ENCODE measurements at regions not wholly inside any gene's neighbourhood (a gene's known extent, or its start where the extent isn't known, plus 50 kb on each side); places are given as distances from the start of the nearest gene placed in this dataset.
"Not testable (repeated sequence)": the region's sequence is repeated elsewhere in the genome, so short reads cannot be mapped to it uniquely, and the experiment has no call there.

DNA sequence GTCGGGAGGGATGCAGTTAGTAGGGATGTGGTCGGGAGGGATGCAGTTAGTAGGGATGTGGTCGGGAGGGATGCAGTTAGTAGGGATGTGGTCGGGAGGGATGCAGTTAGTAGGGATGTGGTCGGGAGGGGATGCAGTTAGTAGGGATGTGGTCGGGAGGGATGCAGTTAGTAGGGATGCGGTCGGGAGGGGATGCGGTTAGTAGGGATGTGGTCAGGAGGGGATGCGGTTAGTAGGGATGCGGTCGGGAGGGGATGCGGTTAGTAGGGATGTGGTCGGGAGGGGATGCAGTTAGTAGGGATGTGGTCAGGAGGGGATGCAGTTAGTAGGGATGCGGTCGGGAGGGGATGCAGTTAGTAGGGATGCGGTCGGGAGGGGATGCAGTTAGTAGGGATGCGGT is 96.2 kb downstream of the BDH1 start:
- not testable (repeated sequence) for H3K9me3 Mint-ChIP-seq (ENCODE audit: unreplicated experiment); H3K27ac Mint-ChIP-seq (ENCODE audit: unreplicated experiment); H3K27me3 Mint-ChIP-seq (ENCODE audit: unreplicated experiment); H3K4me3 Mint-ChIP-seq (ENCODE audit: unreplicated experiment); DNase-seq (ENCODE audit: low spot score); H3K36me3 Mint-ChIP-seq (ENCODE audit: low read depth, unreplicated experiment)
- peaks cover 18% of the 10 kb centered on the region for H3K4me1 Mint-ChIP-seq (ENCODE audit: unreplicated experiment)

DNA sequence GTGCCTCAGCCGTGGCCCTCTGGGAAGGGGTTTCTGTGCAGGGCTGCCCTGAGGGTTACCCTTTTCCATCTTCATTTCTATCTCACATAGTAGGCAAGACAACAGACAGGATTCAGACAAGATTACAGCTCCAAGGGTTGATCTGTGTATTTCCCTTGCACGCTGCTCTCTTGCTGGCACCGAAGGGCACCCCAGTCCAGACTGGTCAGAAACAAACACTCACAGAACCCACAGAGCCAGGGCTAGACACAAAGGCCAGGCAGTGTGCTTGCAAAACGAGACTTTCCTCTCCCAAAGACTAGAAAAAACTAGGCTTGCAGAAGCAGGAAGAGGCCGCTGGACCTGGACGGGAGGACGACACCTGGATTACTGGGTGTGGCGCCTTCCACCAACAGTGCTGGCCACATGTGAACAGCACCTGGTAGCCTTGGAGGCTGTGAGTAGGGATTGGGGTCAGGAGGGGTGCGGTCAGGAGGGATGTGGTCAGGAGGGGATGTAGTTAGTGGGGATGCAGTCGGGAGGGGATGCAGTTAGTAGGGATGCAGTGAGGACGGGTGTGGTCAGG is 96.8 kb downstream of the BDH1 start:
- DNase-seq (ENCODE audit: low spot score), result no peak
- Mint-ChIP-seq H3K36me3 (ENCODE audit: low read depth, unreplicated experiment) (no peaks in the 10 kb centered on the region), H3K27ac (ENCODE audit: unreplicated experiment) (no peak overlapping the region), H3K4me3 (ENCODE audit: unreplicated experiment) (no peak overlapping the region), H3K27me3 (ENCODE audit: unreplicated experiment) (peaks cover 8% of the 10 kb centered on the region), H3K4me1 (ENCODE audit: unreplicated experiment) (peaks cover 19% of the 10 kb centered on the region), H3K9me3 (ENCODE audit: unreplicated experiment) (no peaks in the 10 kb centered on the region)
- TF ChIP-seq, protein P1, sequence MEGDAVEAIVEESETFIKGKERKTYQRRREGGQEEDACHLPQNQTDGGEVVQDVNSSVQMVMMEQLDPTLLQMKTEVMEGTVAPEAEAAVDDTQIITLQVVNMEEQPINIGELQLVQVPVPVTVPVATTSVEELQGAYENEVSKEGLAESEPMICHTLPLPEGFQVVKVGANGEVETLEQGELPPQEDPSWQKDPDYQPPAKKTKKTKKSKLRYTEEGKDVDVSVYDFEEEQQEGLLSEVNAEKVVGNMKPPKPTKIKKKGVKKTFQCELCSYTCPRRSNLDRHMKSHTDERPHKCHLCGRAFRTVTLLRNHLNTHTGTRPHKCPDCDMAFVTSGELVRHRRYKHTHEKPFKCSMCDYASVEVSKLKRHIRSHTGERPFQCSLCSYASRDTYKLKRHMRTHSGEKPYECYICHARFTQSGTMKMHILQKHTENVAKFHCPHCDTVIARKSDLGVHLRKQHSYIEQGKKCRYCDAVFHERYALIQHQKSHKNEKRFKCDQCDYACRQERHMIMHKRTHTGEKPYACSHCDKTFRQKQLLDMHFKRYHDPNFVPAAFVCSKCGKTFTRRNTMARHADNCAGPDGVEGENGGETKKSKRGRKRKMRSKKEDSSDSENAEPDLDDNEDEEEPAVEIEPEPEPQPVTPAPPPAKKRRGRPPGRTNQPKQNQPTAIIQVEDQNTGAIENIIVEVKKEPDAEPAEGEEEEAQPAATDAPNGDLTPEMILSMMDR (IDR thresholded peaks at IDR 0.05; ENCODE audit: unreplicated experiment), result no peak

DNA sequence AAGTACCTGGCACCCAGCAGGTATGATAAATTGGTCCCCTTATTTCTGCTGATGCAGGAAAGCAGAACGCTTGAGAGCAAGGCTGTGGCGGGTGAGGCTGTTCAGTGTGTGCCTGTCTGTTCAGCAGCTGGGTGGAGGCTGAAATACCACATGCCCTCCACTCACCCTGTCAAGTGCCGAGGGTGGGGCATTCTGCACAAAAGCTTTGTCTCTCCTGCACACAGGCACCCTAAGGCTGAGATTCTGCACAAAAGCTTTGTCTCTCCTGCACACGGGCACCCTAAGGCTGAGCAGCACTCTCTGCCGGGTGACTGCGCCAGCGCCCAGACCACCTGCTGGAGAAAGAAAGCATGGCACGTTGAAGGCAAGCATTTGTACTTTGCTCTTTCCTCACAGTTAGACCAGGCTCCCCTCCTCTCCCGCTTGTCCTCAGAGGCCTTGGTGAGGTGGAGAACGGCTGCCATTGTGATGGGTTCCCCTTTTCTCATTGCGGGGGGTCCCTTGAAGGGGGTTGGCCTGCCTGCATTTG is 97.5 kb downstream of the BDH1 start:
- Mint-ChIP-seq H3K9me3 (ENCODE audit: unreplicated experiment) (no peaks in the 10 kb centered on the region), H3K36me3 (ENCODE audit: low read depth, unreplicated experiment) (no peaks in the 10 kb centered on the region), H3K27me3 (ENCODE audit: unreplicated experiment) (peaks cover 8% of the 10 kb centered on the region), H3K27ac (ENCODE audit: unreplicated experiment) (no peak overlapping the region), H3K4me1 (ENCODE audit: unreplicated experiment) (peaks cover 19% of the 10 kb centered on the region), H3K4me3 (ENCODE audit: unreplicated experiment) (no peak overlapping the region)
- DNase-seq (ENCODE audit: low spot score), result no peak
- TF ChIP-seq, protein P1 (IDR thresholded peaks at IDR 0.05; ENCODE audit: unreplicated experiment), result peak; percentile 31

DNA sequence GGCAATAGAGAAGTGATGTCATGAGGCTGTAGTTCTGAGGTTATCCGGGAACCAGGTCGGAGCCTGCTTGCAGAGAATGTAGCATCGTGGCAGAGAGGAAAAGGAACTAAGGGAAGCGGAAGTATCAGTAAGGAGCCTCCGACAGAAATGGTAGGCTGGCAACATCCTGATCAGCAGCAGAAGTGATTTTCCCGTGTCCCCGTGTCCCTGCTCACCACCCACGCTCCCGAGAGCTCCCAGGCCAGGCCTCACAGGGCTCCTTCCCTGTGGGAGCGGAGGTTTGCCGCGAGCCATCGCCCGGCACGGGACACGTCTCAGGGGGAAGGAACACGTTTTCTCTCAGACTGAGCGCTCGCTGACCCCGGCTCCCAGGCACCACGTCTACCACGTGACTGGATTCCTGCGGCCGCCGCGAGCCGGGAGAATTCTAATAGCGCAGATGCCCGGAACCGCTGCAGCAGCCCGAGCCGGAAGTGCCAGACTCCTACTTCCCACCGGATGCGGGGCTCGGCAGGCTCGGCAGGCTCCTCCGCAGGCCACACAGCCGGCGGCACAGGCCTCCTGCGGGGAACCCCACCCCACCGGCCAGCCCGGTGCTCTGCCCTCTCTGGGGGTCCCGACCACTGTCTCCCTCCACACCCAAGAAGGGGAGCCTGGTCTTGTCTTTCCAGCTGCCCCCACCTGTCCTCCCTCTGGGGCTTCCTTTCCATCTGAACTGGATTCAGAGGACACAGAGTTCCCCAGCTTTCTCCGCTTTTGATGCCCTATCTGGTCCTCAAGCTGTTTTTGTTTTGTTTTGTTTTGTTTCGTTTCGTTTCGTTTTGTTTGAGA is 99.3 kb downstream of the BDH1 start:
- DNase-seq (ENCODE audit: low spot score), result peak; percentile 83
- TF ChIP-seq, protein P1 (IDR thresholded peaks at IDR 0.05; ENCODE audit: unreplicated experiment), result no peak
- Mint-ChIP-seq H3K36me3 (ENCODE audit: low read depth, unreplicated experiment) (no peaks in the 10 kb centered on the region), H3K27ac (ENCODE audit: unreplicated experiment) (peak overlapping the region; percentile 97), H3K9me3 (ENCODE audit: unreplicated experiment) (no peaks in the 10 kb centered on the region), H3K4me1 (ENCODE audit: unreplicated experiment) (peaks cover 19% of the 10 kb centered on the region), H3K4me3 (ENCODE audit: unreplicated experiment) (peak overlapping the region; percentile 89), H3K27me3 (ENCODE audit: unreplicated experiment) (peaks cover 10% of the 10 kb centered on the region)

DNA sequence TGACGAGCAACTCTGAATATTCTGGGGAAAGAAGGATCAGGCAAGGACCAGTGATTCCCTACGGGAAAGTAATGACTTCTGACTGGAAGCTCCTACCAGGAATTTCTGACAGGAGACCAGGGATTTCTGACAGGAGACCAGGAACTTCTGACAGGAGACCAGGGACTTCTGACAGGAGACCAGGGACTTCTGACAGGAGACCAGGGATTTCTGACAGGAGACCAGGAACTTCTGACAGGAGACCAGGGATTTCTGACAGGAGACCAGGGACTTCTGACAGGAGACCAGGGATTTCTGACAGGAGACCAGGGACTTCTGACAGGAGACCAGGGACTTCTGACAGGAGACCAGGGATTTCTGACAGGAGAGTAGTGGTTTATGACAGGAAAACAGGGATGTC is 100.9 kb downstream of the BDH1 start:
- peak overlapping the region; percentile 97 for H3K27ac Mint-ChIP-seq (ENCODE audit: unreplicated experiment)
- not testable (repeated sequence) for H3K4me3 Mint-ChIP-seq (ENCODE audit: unreplicated experiment); H3K36me3 Mint-ChIP-seq (ENCODE audit: low read depth, unreplicated experiment); DNase-seq (ENCODE audit: low spot score); H3K9me3 Mint-ChIP-seq (ENCODE audit: unreplicated experiment); H3K27me3 Mint-ChIP-seq (ENCODE audit: unreplicated experiment)
- peaks cover 19% of the 10 kb centered on the region for H3K4me1 Mint-ChIP-seq (ENCODE audit: unreplicated experiment)

DNA sequence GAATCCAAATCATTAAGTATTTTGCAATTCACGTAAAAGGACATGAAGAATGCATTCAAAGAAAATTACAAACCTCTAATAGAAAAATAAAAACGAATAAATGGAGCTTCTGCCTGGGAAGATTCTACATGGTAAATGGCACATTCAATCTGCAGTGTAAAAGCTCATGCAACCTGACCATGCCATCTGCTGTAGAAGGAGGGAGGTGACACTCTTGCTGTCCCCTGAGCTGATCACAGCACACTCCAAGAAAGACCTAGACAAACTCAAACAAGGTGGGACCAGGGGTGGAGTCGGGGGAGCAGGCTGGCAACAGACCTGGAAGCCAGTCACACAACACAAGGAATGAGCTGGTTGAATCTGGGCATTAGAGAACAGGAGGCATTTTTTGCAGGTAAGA is 101.8 kb downstream of the BDH1 start:
- peaks cover 19% of the 10 kb centered on the region for H3K4me1 Mint-ChIP-seq (ENCODE audit: unreplicated experiment)
- H3K27me3 Mint-ChIP-seq (ENCODE audit: unreplicated experiment), result peaks cover 11% of the 10 kb centered on the region
- H3K4me3 Mint-ChIP-seq (ENCODE audit: unreplicated experiment), result no peak overlapping the region
- TF ChIP-seq, protein P1 (IDR thresholded peaks at IDR 0.05; ENCODE audit: unreplicated experiment), result no peak
- H3K9me3 Mint-ChIP-seq (ENCODE audit: unreplicated experiment), result no peaks in the 10 kb centered on the region
- DNase-seq (ENCODE audit: low spot score), result no peak
- no peak overlapping the region for H3K27ac Mint-ChIP-seq (ENCODE audit: unreplicated experiment)
- H3K36me3 Mint-ChIP-seq (ENCODE audit: low read depth, unreplicated experiment), result no peaks in the 10 kb centered on the region
